Right lobe of liver (tissue), 4 donors: ENCODE measurements at regions not wholly inside any gene's neighbourhood (a gene's known extent, or its start where the extent isn't known, plus 50 kb on each side); places are given as distances from the start of the nearest gene placed in this dataset.

Experiments
- POLR2A ChIP-seq: fragments of 450-650 bp; IDR thresholded peaks from one replicate; pipeline ENCODE4 v1.6.1; 2017; ENCODE audit warnings: antibody characterized with exemption, mild to moderate bottlenecking
- TF ChIP-seq, protein P1 (sequence below), 4 donors: fragments of 200-600 bp in 3 of 4; fragments of 450-650 bp in 1 of 4; IDR thresholded peaks; one replicate each; pipeline versions ENCODE4 v1.5.1 to v1.8.0; 2016 to 2022; ENCODE audit warnings: antibody characterized with exemption in 4 of 4, mild to moderate bottlenecking in 2 of 4
- donor health status: DM: no; HTN: no; CAD: no.
- donor health status: DM: no; HTN: no; CAD: no.
- donor health status: DM: no; HTN: yes; CAD: no.

DNA sequence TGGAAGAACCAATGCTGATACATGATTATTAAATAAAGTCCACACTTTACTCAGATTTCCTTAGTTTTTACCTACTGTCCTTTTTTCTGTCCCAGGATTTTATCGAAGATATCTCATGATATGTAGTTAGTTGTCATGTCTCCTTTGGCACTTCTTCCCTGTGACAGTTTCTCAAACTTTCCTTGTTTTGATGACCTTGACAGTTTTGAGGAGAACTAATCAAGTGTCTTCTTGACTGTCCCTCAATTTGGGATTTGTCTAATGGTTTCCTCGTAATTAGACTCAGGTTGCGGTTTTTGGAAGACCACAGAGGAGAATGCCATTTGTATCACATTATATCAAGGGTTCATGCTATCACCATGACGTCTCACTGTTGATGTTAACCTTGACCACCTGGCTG lies 483.1 kb upstream of the ZNF608 start:
- TF ChIP-seq, protein P1, sequence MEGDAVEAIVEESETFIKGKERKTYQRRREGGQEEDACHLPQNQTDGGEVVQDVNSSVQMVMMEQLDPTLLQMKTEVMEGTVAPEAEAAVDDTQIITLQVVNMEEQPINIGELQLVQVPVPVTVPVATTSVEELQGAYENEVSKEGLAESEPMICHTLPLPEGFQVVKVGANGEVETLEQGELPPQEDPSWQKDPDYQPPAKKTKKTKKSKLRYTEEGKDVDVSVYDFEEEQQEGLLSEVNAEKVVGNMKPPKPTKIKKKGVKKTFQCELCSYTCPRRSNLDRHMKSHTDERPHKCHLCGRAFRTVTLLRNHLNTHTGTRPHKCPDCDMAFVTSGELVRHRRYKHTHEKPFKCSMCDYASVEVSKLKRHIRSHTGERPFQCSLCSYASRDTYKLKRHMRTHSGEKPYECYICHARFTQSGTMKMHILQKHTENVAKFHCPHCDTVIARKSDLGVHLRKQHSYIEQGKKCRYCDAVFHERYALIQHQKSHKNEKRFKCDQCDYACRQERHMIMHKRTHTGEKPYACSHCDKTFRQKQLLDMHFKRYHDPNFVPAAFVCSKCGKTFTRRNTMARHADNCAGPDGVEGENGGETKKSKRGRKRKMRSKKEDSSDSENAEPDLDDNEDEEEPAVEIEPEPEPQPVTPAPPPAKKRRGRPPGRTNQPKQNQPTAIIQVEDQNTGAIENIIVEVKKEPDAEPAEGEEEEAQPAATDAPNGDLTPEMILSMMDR (IDR thresholded peaks at IDR 0.05), result no peak
- no peak for TF ChIP-seq POLR2A
